ENCODE measurements at regions not wholly inside any gene's neighbourhood (a gene's known extent, or its start where the extent isn't known, plus 50 kb on each side); places are given as distances from the start of the nearest gene placed in this dataset.

- no peaks in the 10 kb centered on the region for H3K79me2 ChIP-seq (ENCODE audit: control insufficient read depth, insufficient read depth, low read length)
- no peaks in the 10 kb centered on the region for H3K27me3 ChIP-seq (replicated peaks in 1 of 2; ENCODE audit: control insufficient read depth in 2 of 2, insufficient read depth in 2 of 2, low read length in 1 of 2)
- H3K4me2 ChIP-seq (ENCODE audit: control insufficient read depth, insufficient read depth): no peak overlapping the region
- CTCF ChIA-PET: no interaction called here
- intact Hi-C loops (cut with micrococcal nuclease; ENCODE audit: unreplicated experiment) (no loop called here), in situ Hi-C loops (cut with MboI) (no loop called here)
- BruUV-seq (replicated peaks): no TSS peak
- peaks cover 2% of the 10 kb centered on the region; the same call in 2 of the 3 replicates for H3K9me3 ChIP-seq (replicated peaks; ENCODE audit: control insufficient read depth, insufficient read depth, low read length)
- H3K4me1 ChIP-seq (ENCODE audit: control insufficient read depth, insufficient read depth, low read length): no peaks in the 10 kb centered on the region
- H3K36me3 ChIP-seq (ENCODE audit: control insufficient read depth in 2 of 2, insufficient read depth in 2 of 2, low read length in 1 of 2): no peaks in the 10 kb centered on the region
- no peak overlapping the region for H3K27ac ChIP-seq (ENCODE audit: control insufficient read depth, insufficient read depth)
- TF ChIP-seq ZNF687 (IDR thresholded peaks at IDR 0.05): no peak
- POLR2A ChIA-PET: no interaction called here
- SMC1A ChIA-PET (ENCODE audit: uncharacterized antibody, unreplicated experiment): no interaction called here
- DNase-seq (ENCODE audit: low read depth, low spot score) (no peak), ATAC-seq (no peak), FAIRE-seq (no peak)
- RAD21 ChIA-PET (ENCODE audit: unreplicated experiment): no interaction called here
- no peaks in the 10 kb centered on the region for H4K20me1 ChIP-seq (ENCODE audit: control insufficient read depth, insufficient read depth)
- H3K9ac ChIP-seq (ENCODE audit: control insufficient read depth, insufficient read depth, low read length): no peak overlapping the region
- H2AFZ ChIP-seq (ENCODE audit: control insufficient read depth, low read depth, low read length): no peak overlapping the region
- no peak overlapping the region for H3K4me3 ChIP-seq
Observed at GRCh38 chr5:94009161-94009560, 267.8 kb upstream of the POU5F2 start.

DNA sequence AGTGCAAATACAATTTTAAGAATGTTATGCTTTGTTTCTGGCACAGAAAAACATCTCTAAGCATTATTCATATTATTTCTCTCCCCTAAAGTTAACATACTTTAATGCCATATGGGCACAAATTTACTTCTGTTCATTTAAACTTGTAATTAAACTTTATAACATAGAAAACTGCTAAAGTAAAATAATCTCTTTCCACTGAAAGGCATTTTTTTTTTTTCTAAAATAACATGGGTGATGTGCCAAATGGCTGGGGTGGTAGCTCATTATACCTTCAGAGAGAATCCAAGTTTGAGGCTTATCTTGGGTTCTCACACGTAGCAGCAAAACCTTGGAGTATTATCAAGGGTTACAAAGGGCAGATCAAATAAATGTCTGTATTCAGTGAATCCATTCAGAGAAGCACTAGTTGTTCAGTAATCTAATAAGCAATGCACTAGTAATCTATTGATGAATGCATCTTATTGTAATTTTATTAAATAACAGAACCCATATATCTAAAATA, 257.6 kb upstream of the POU5F2 start:
- in situ Hi-C loops (cut with MboI) (no loop called here), intact Hi-C loops (cut with micrococcal nuclease; ENCODE audit: unreplicated experiment) (no loop called here)
- 94% methylated on average over 1 of the region's 1 CpG for WGBS (ENCODE audit: insufficient coverage, insufficient replicate concordance, low lambda C conversion rate, missing lambda C conversion rate)
- Histone ChIP-seq H3K79me2 (ENCODE audit: control insufficient read depth, insufficient read depth, low read length) (no peaks in the 10 kb centered on the region), H3K36me3 (ENCODE audit: control insufficient read depth in 2 of 2, insufficient read depth in 2 of 2, low read length in 1 of 2) (no peaks in the 10 kb centered on the region; a peak in 2 of 4 replicates), H3K27me3 (replicated peaks in 1 of 2; ENCODE audit: control insufficient read depth in 2 of 2, insufficient read depth in 2 of 2, low read length in 1 of 2) (no peaks in the 10 kb centered on the region), H3K4me3 (no peak overlapping the region), H4K20me1 (ENCODE audit: control insufficient read depth, insufficient read depth) (no peaks in the 10 kb centered on the region), H3K27ac (ENCODE audit: control insufficient read depth, insufficient read depth) (no peak overlapping the region), H3K9ac (ENCODE audit: control insufficient read depth, insufficient read depth, low read length) (no peak overlapping the region), H3K9me3 (replicated peaks; ENCODE audit: control insufficient read depth, insufficient read depth, low read length) (no peaks in the 10 kb centered on the region), H3K4me1 (ENCODE audit: control insufficient read depth, insufficient read depth, low read length) (0 out of 2 replicates have a peak, but pooled peaks cover 3% of the 10 kb centered on the region), H3K4me2 (ENCODE audit: control insufficient read depth, insufficient read depth) (no peak overlapping the region), H2AFZ (ENCODE audit: control insufficient read depth, low read depth, low read length) (no peak overlapping the region)
- ChIA-PET CTCF (no interaction called here), SMC1A (ENCODE audit: uncharacterized antibody, unreplicated experiment) (no interaction called here), POLR2A (no interaction called here), RAD21 (ENCODE audit: unreplicated experiment) (no interaction called here)
- BruUV-seq (replicated peaks): no TSS peak
- FAIRE-seq (no peak), ATAC-seq (no peak), DNase-seq (ENCODE audit: low read depth, low spot score) (no peak)
- TF ChIP-seq YY1 (IDR thresholded peaks at IDR 0.05; ENCODE audit: low read depth, low read length) (no peak), TCF7 (IDR thresholded peaks at IDR 0.05; ENCODE audit: borderline replicate concordance) (no peak), SUZ12 (IDR thresholded peaks at IDR 0.05; ENCODE audit: unreplicated experiment) (no peak), RBBP5 (conservative IDR thresholded peaks at IDR 0.05) (no peak), NFXL1 (IDR thresholded peaks at IDR 0.05; ENCODE audit: borderline replicate concordance) (no peak), CREM (IDR thresholded peaks at IDR 0.05; ENCODE audit: low read depth) (no peak), MYB (IDR thresholded peaks at IDR 0.05; ENCODE audit: borderline replicate concordance, low read depth, low read length) (no peak), EED (IDR thresholded peaks at IDR 0.05; ENCODE audit: low read depth) (no peak), IKZF1 (conservative IDR thresholded peaks at IDR 0.05) (no peak), ZBTB11 (CRISPR knock-in tag; IDR thresholded peaks at IDR 0.05) (no peak), KDM1A (IDR thresholded peaks at IDR 0.05; ENCODE audit: borderline replicate concordance) (no peak), SMAD1 (IDR thresholded peaks at IDR 0.05; ENCODE audit: low read depth, partially characterized antibody) (no peak)

Data from GM12878 (cell line).